Mesenchymal stem cell (in vitro differentiated cells and primary cell): ENCODE measurements at regions not wholly inside any gene's neighbourhood (a gene's known extent, or its start where the extent isn't known, plus 50 kb on each side); places are given as distances from the start of the nearest gene placed in this dataset.

Source experiments
- DNase-seq: peaks from one replicate; pipeline ENCODE4 v3.0.0-alpha.2; 2013
- H2AFZ ChIP-seq: one replicate; pipeline ENCODE4 v1.6.1; 2013; ENCODE audit warnings: low read depth, mild to moderate bottlenecking, control low read depth, inconsistent platforms, low read length, moderate library complexity
- H2AK5ac ChIP-seq: 2 replicates; pipeline ENCODE4 v1.6.1; 2013; ENCODE audit warnings: low read length, moderate library complexity, mild to moderate bottlenecking, inconsistent platforms; ENCODE audit not compliant: severe bottlenecking
- H2BK120ac ChIP-seq: one replicate; pipeline ENCODE4 v1.6.1; 2013; ENCODE audit warnings: low read depth, mild to moderate bottlenecking, inconsistent platforms, low read length, moderate library complexity
- H2BK12ac ChIP-seq, 2 experiments: one replicate each; pipeline ENCODE4 v1.6.1; 2013; ENCODE audit warnings: inconsistent platforms in 2 of 2, low read length in 2 of 2, mild to moderate bottlenecking in 2 of 2, moderate library complexity in 2 of 2, control low read depth in 1 of 2
- H2BK15ac ChIP-seq: one replicate; pipeline ENCODE4 v1.6.1; 2013; ENCODE audit warnings: mild to moderate bottlenecking, low read depth, inconsistent platforms; ENCODE audit not compliant: poor library complexity, severe bottlenecking
- H2BK5ac ChIP-seq: 2 replicates; pipeline ENCODE4 v1.6.1; 2013; ENCODE audit warnings: low read depth, mild to moderate bottlenecking, low read length, control low read depth, inconsistent platforms; ENCODE audit not compliant: poor library complexity, severe bottlenecking
- H3K14ac ChIP-seq, 2 experiments: one replicate each; pipeline ENCODE4 v1.6.1; 2013; ENCODE audit warnings: inconsistent platforms in 2 of 2, low read length in 2 of 2, control low read depth in 1 of 2, mild to moderate bottlenecking in 1 of 2, moderate library complexity in 1 of 2
- H3K18ac ChIP-seq, 2 experiments: one replicate each; pipeline ENCODE4 v1.6.1; 2013; ENCODE audit warnings: inconsistent platforms in 2 of 2, low read length in 2 of 2, control low read depth in 1 of 2, low read depth in 1 of 2, mild to moderate bottlenecking in 1 of 2
- H3K23ac ChIP-seq, 2 experiments: one replicate each; pipeline ENCODE4 v1.6.1; 2013; ENCODE audit warnings: inconsistent platforms in 2 of 2, low read length in 2 of 2, mild to moderate bottlenecking in 2 of 2, moderate library complexity in 2 of 2, control low read depth in 1 of 2
- H3K27ac ChIP-seq: 2 replicates; pipeline ENCODE4 v1.5.1; 2013; ENCODE audit warnings: mild to moderate bottlenecking, moderate library complexity, low read length, control low read depth, inconsistent platforms; ENCODE audit not compliant: poor library complexity, severe bottlenecking
- H3K27me3 ChIP-seq, 2 experiments: 2 replicates each; pipeline versions ENCODE4 v1.6.1 to v1.7.0; 2013; ENCODE audit warnings: low read length in 2 of 2, mild to moderate bottlenecking in 2 of 2, moderate library complexity in 2 of 2, control low read depth in 1 of 2, inconsistent platforms in 1 of 2; ENCODE audit not compliant: control insufficient read depth in 1 of 2, insufficient read depth in 1 of 2
- H3K36me3 ChIP-seq, 2 experiments: 2 replicates each; pipeline versions ENCODE4 v1.6.1 to v1.7.0; 2013; ENCODE audit warnings: low read length in 2 of 2, control low read depth in 1 of 2, inconsistent platforms in 1 of 2, low read depth in 1 of 2, mild to moderate bottlenecking in 1 of 2; ENCODE audit not compliant: insufficient read depth in 2 of 2, control insufficient read depth in 1 of 2
- H3K4ac ChIP-seq, 2 experiments: one replicate each; pipeline ENCODE4 v1.6.1; 2013; ENCODE audit warnings: inconsistent platforms in 2 of 2, low read length in 2 of 2, mild to moderate bottlenecking in 2 of 2, moderate library complexity in 2 of 2, control low read depth in 1 of 2, low read depth in 1 of 2
- H3K4me1 ChIP-seq: 2 replicates; pipeline ENCODE4 v1.6.1; 2013; ENCODE audit warnings: low read depth, low read length, control low read depth; ENCODE audit not compliant: control insufficient read depth, insufficient read depth
- H3K4me2 ChIP-seq: 2 replicates; pipeline ENCODE4 v1.6.1; 2013; ENCODE audit warnings: low read length, mild to moderate bottlenecking, inconsistent platforms; ENCODE audit not compliant: poor library complexity, severe bottlenecking
- H3K4me3 ChIP-seq, 2 experiments: 2 replicates each; pipeline versions ENCODE4 v1.5.1 to v1.7.0; 2013; ENCODE audit warnings: low read length in 2 of 2, mild to moderate bottlenecking in 2 of 2, control low read depth in 1 of 2, low read depth in 1 of 2; ENCODE audit not compliant: insufficient read depth in 1 of 2
- H3K79me1 ChIP-seq: replicated peaks from 2 replicates; pipeline ENCODE4 v1.6.1; 2013; ENCODE audit warnings: mild to moderate bottlenecking, control low read depth, low read length, inconsistent platforms; ENCODE audit not compliant: poor library complexity, severe bottlenecking
- H3K9ac ChIP-seq: 2 replicates; pipeline ENCODE4 v1.7.0; 2013; ENCODE audit warnings: mild to moderate bottlenecking, low read length, moderate library complexity
- H3K9me3 ChIP-seq: 2 replicates; pipeline ENCODE4 v1.7.0; 2013; ENCODE audit warnings: mild to moderate bottlenecking, low read length; ENCODE audit not compliant: control insufficient read depth
- H4K8ac ChIP-seq: one replicate; pipeline ENCODE4 v1.6.1; 2013; ENCODE audit warnings: inconsistent platforms, mild to moderate bottlenecking, low read length, moderate library complexity
- H4K91ac ChIP-seq: one replicate; pipeline ENCODE4 v1.6.1; 2013; ENCODE audit warnings: mild to moderate bottlenecking, low read length, inconsistent platforms
- WGBS: methylation state at CpG from one replicate; pipeline ENCODE4 v1.1.7; 2013; ENCODE audit warnings: mixed read lengths; 5-methylcytosine and 5-hydroxymethylcytosine counted together

- H3K18ac ChIP-seq, result no peak overlapping the region
- no peak overlapping the region for H3K4me2 ChIP-seq
- H2BK120ac ChIP-seq, result no peak overlapping the region
- H3K4me3 ChIP-seq, result no peak overlapping the region
- H3K27me3 ChIP-seq, result peaks cover 4 to 58% of the 10 kb centered on the region in 2 experiments
- H3K4me1 ChIP-seq, result no peaks in the 10 kb centered on the region
- no peak overlapping the region for H3K23ac ChIP-seq
- peaks cover 2% of the 10 kb centered on the region for H3K9me3 ChIP-seq
- no peak for DNase-seq
- H3K14ac ChIP-seq, result no peak overlapping the region
- H3K27ac ChIP-seq, result no peak overlapping the region
- no peaks in the 10 kb centered on the region for H3K79me1 ChIP-seq
- no peak overlapping the region for H2BK12ac ChIP-seq
- H2AFZ ChIP-seq, result no peak overlapping the region
- H2BK5ac ChIP-seq, result no peak overlapping the region
- H2AK5ac ChIP-seq, result no peak overlapping the region
- H4K8ac ChIP-seq, result no peak overlapping the region
- no peak overlapping the region for H4K91ac ChIP-seq
- H3K36me3 ChIP-seq, result no peaks in the 10 kb centered on the region
- no peak overlapping the region for H3K4ac ChIP-seq
- WGBS, result 83% methylated on average over 2 of the region's 2 CpGs
- no peak overlapping the region for H2BK15ac ChIP-seq
- H3K9ac ChIP-seq, result no peak overlapping the region
These were observed 91.3 kb upstream of the YPEL5 start for GRCh38 chr2:30055548-30055947.

GRCh38 chr2:30060562-30060961 is 86.2 kb upstream of the YPEL5 start:
- Histone ChIP-seq H2BK120ac (no peak overlapping the region), H3K23ac (no peak overlapping the region), H2AK5ac (no peak overlapping the region), H3K27me3 (peaks cover 6 to 32% of the 10 kb centered on the region in 2 experiments), H3K14ac (no peak overlapping the region), H4K8ac (no peak overlapping the region), H3K4me1 (no peaks in the 10 kb centered on the region), H3K27ac (no peak overlapping the region), H3K4me2 (no peak overlapping the region), H3K4ac (no peak overlapping the region), H3K79me1 (no peaks in the 10 kb centered on the region), H4K91ac (no peak overlapping the region), H3K18ac (no peak overlapping the region), H3K9me3 (peaks cover 46% of the 10 kb centered on the region), H3K9ac (no peak overlapping the region), H2BK15ac (no peak overlapping the region), H2BK5ac (no peak overlapping the region), H3K36me3 (no peaks in the 10 kb centered on the region), H2BK12ac (no peak overlapping the region), H3K4me3 (no peak overlapping the region), H2AFZ (no peak overlapping the region)
- DNase-seq, result no peak
- WGBS, result 71% methylated on average over 5 of the region's 5 CpGs

GRCh38 chr2:30068067-30068466 is 78.7 kb upstream of the YPEL5 start:
- Histone ChIP-seq H3K23ac (no peak overlapping the region), H3K4me3 (no peak overlapping the region), H3K18ac (no peak overlapping the region), H3K9ac (no peak overlapping the region), H2BK5ac (no peak overlapping the region), H3K27ac (no peak overlapping the region), H3K9me3 (peaks cover 40% of the 10 kb centered on the region), H2AFZ (no peak overlapping the region), H3K27me3 (peaks cover 12 to 29% of the 10 kb centered on the region in 2 experiments), H3K4me2 (no peak overlapping the region), H3K14ac (no peak overlapping the region), H2BK12ac (no peak overlapping the region), H3K36me3 (no peaks in the 10 kb centered on the region), H2AK5ac (no peak overlapping the region), H3K4ac (no peak overlapping the region), H3K4me1 (no peaks in the 10 kb centered on the region), H4K8ac (no peak overlapping the region), H4K91ac (no peak overlapping the region), H2BK120ac (no peak overlapping the region), H2BK15ac (no peak overlapping the region), H3K79me1 (no peaks in the 10 kb centered on the region)
- no peak for DNase-seq

- 23% methylated on average over 9 of the region's 10 CpGs for WGBS
- no peak overlapping the region for H3K14ac ChIP-seq
- DNase-seq, result peak; percentile 70
- H2BK15ac ChIP-seq, result no peak overlapping the region
- H3K4me2 ChIP-seq, result no peak overlapping the region
- H3K79me1 ChIP-seq, result no peaks in the 10 kb centered on the region
- H3K4me1 ChIP-seq, result no peaks in the 10 kb centered on the region
- H3K4me3 ChIP-seq, result no peak overlapping the region
- H4K8ac ChIP-seq, result no peak overlapping the region
- no peaks in the 10 kb centered on the region for H3K36me3 ChIP-seq
- no peak overlapping the region for H3K18ac ChIP-seq
- H3K27ac ChIP-seq, result no peak overlapping the region
- H3K4ac ChIP-seq, result no peak overlapping the region
- peaks cover 22 to 62% of the 10 kb centered on the region in 2 experiments for H3K27me3 ChIP-seq
- H2BK120ac ChIP-seq, result no peak overlapping the region
- no peak overlapping the region for H3K23ac ChIP-seq
- no peak overlapping the region for H2BK12ac ChIP-seq
- no peak overlapping the region for H2BK5ac ChIP-seq
- no peak overlapping the region for H2AFZ ChIP-seq
- no peak overlapping the region for H4K91ac ChIP-seq
- H2AK5ac ChIP-seq, result no peak overlapping the region
- no peak overlapping the region for H3K9ac ChIP-seq
- peaks cover 3% of the 10 kb centered on the region for H3K9me3 ChIP-seq
These were observed 74.5 kb upstream of the YPEL5 start for GRCh38 chr2:30072250-30072842.
